ENCODE measurements at regions not wholly inside any gene's neighbourhood (a gene's known extent, or its start where the extent isn't known, plus 50 kb on each side); places are given as distances from the start of the nearest gene placed in this dataset.
A peak's percentile ranks its signal among the peaks of the same experiment; 100 is the strongest.

- CTCF ChIA-PET, result no interaction called here
- Histone ChIP-seq H2AFZ (ENCODE audit: low read length) (no peak overlapping the region), H3K4me2 (ENCODE audit: low read length) (no peak overlapping the region), H3K36me3 (ENCODE audit: low read depth, low read length) (no peaks in the 10 kb centered on the region), H3K27me3 (ENCODE audit: low read length) (no peaks in the 10 kb centered on the region), H3K4me1 (ENCODE audit: insufficient read depth, low read length) (no peaks in the 10 kb centered on the region), H4K20me1 (ENCODE audit: low read length) (no peaks in the 10 kb centered on the region), H3K9me2 (replicated peaks; ENCODE audit: low read length) (no peaks in the 10 kb centered on the region), H3K9me3 (ENCODE audit: low read length) (no peaks in the 10 kb centered on the region), H3F3A (ENCODE audit: low read length, unreplicated experiment) (no peaks in the 10 kb centered on the region), H3K27ac (ENCODE audit: low read length) (no peak overlapping the region), H3K9ac (ENCODE audit: low read length) (no peak overlapping the region), H3K4me3 (ENCODE audit: low read length) (no peak overlapping the region), H3K79me2 (ENCODE audit: low read length) (no peaks in the 10 kb centered on the region)
- POLR2A ChIA-PET (ENCODE audit: unreplicated experiment), result no interaction called here
- ATAC-seq, result no peak
- TF ChIP-seq EZH2 (IDR thresholded peaks at IDR 0.05; ENCODE audit: low read length, unreplicated experiment) (no peak), EZH2phosphoT487 (IDR thresholded peaks at IDR 0.05; ENCODE audit: borderline replicate concordance, low read length) (no peak), CTCF (conservative IDR thresholded peaks at IDR 0.05; ENCODE audit: low read depth, low read length) (no peak)
- intact Hi-C loops (cut with micrococcal nuclease), result no loop called here
- BruUV-seq (replicated peaks), result no TSS peak
- no peak for DNase-seq
These were observed 288.7 kb upstream of the DDHD1 start for GRCh38 chr14:53441789-53442188.

GRCh38 chr14:53437858-53438257 is 284.7 kb upstream of the DDHD1 start:
- no peak for TF ChIP-seq EZH2 (IDR thresholded peaks at IDR 0.05; ENCODE audit: low read length, unreplicated experiment)
- TF ChIP-seq CTCF (conservative IDR thresholded peaks at IDR 0.05; ENCODE audit: low read depth, low read length), result no peak
- TF ChIP-seq EZH2phosphoT487 (IDR thresholded peaks at IDR 0.05; ENCODE audit: borderline replicate concordance, low read length), result no peak
- intact Hi-C loops (cut with micrococcal nuclease), result loop anchor here (10.0 kb wide), 1 partner anchor 517 kb away; the partner anchor contains the start of gene BMP4

DNA sequence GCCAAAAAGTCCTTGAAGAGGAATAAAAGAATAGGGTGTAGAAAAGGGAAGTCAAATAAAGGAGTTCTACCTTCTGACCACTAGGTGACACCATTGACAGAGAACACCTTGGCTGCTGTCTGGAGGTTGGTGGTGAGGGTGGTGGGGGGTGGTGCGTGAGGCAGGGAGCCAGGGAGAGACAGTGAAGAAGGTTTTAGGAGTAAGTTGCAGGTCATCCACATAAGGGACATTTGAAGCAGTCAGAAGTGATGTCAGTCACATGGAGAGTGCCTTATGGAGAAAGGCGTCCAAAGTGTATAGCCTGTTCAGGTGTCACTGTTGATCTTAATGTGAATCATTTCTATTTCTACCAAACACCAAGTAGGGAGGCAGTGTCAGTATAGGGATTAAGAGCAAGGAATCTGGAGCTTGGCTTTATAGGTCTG is 279.3 kb upstream of the DDHD1 start:
- peak; percentile 95 for ATAC-seq
- no peaks in the 10 kb centered on the region for H3F3A ChIP-seq (ENCODE audit: low read length, unreplicated experiment)
- 0 out of 2 replicates have a peak overlapping the region, but pooled peaks have one; percentile 9 for H3K4me2 ChIP-seq (ENCODE audit: low read length)
- 0 out of 2 replicates have a peak overlapping the region, but pooled peaks have one; percentile 11 for H2AFZ ChIP-seq (ENCODE audit: low read length)
- H4K20me1 ChIP-seq (ENCODE audit: low read length), result no peaks in the 10 kb centered on the region
- peaks cover 18% of the 10 kb centered on the region for H3K4me1 ChIP-seq (ENCODE audit: insufficient read depth, low read length)
- peak; percentile 77 for DNase-seq
- no peaks in the 10 kb centered on the region for H3K27me3 ChIP-seq (ENCODE audit: low read length)
- no peaks in the 10 kb centered on the region for H3K9me2 ChIP-seq (replicated peaks; ENCODE audit: low read length)
- H3K4me3 ChIP-seq (ENCODE audit: low read length), result no peak overlapping the region
- no peak overlapping the region for H3K9ac ChIP-seq (ENCODE audit: low read length)
- no peaks in the 10 kb centered on the region for H3K9me3 ChIP-seq (ENCODE audit: low read length)
- ChIA-PET CTCF (interaction anchor here (0.5 to 1.3 kb wide), 8 partner anchors 13 to 916 kb away, joined by 3 to 5 read pairs (median 3); no protein-coding TSS in a partner anchor), POLR2A (ENCODE audit: unreplicated experiment) (interaction anchor here (0.6 to 0.8 kb wide), 2 partner anchors 330 to 819 kb away, joined by 3 to 6 read pairs; no protein-coding TSS in a partner anchor)
- no peak overlapping the region for H3K27ac ChIP-seq (ENCODE audit: low read length)
- TF ChIP-seq EZH2 (IDR thresholded peaks at IDR 0.05; ENCODE audit: low read length, unreplicated experiment) (no peak), CTCF (conservative IDR thresholded peaks at IDR 0.05; ENCODE audit: low read depth, low read length) (peak; percentile 96), EZH2phosphoT487 (IDR thresholded peaks at IDR 0.05; ENCODE audit: borderline replicate concordance, low read length) (no peak)
- no TSS peak for BruUV-seq (replicated peaks)
- intact Hi-C loops (cut with micrococcal nuclease), result loop anchor here (1.0 to 10.0 kb wide), 6 partner anchors 26 to 916 kb away; partner anchors contain the start of gene BMP4
- no peaks in the 10 kb centered on the region for H3K79me2 ChIP-seq (ENCODE audit: low read length)
- H3K36me3 ChIP-seq (ENCODE audit: low read depth, low read length), result no peaks in the 10 kb centered on the region

More at GRCh38 chr14:53437858-53438257, 284.7 kb upstream of the DDHD1 start:
- peaks cover under 1% of the 10 kb centered on the region; the same call in 1 of the 2 replicates for H3K4me1 ChIP-seq (ENCODE audit: insufficient read depth, low read length)
- no peak for DNase-seq
- no peak overlapping the region for H2AFZ ChIP-seq (ENCODE audit: low read length)
- H3F3A ChIP-seq (ENCODE audit: low read length, unreplicated experiment), result no peaks in the 10 kb centered on the region
- no peak overlapping the region for H3K27ac ChIP-seq (ENCODE audit: low read length)
- no peak for ATAC-seq
- H3K9ac ChIP-seq (ENCODE audit: low read length), result no peak overlapping the region
- H3K79me2 ChIP-seq (ENCODE audit: low read length), result no peaks in the 10 kb centered on the region
- no peaks in the 10 kb centered on the region for H3K36me3 ChIP-seq (ENCODE audit: low read depth, low read length)
- ChIA-PET CTCF (no interaction called here), POLR2A (ENCODE audit: unreplicated experiment) (no interaction called here)
- no peaks in the 10 kb centered on the region for H3K9me3 ChIP-seq (ENCODE audit: low read length)
- H3K4me2 ChIP-seq (ENCODE audit: low read length), result no peak overlapping the region
- no peaks in the 10 kb centered on the region for H3K27me3 ChIP-seq (ENCODE audit: low read length)
- no peaks in the 10 kb centered on the region for H3K9me2 ChIP-seq (replicated peaks; ENCODE audit: low read length)
- no peaks in the 10 kb centered on the region for H4K20me1 ChIP-seq (ENCODE audit: low read length)
- BruUV-seq (replicated peaks), result no TSS peak
- H3K4me3 ChIP-seq (ENCODE audit: low read length), result no peak overlapping the region

All from PC-3 (cell line).